ENCODE measurements at regions not wholly inside any gene's neighbourhood (a gene's known extent, or its start where the extent isn't known, plus 50 kb on each side); places are given as distances from the start of the nearest gene placed in this dataset.
A peak's percentile ranks its signal among the peaks of the same experiment; 100 is the strongest.

- Histone ChIP-seq H2BK120ac (ENCODE audit: low read depth, low read length) (no peak overlapping the region), H3K4me3 (ENCODE audit: insufficient read depth in 1 of 2, low read depth in 1 of 2, low read length in 2 of 2) (no peak overlapping the region), H3K27me3 (ENCODE audit: control insufficient read depth in 1 of 2, insufficient read depth in 1 of 2, low read length in 2 of 2) (no peaks in the 10 kb centered on the region), H3K79me1 (replicated peaks; ENCODE audit: low read length, poor library complexity, severe bottlenecking) (peaks cover 43% of the 10 kb centered on the region), H3K9me3 (ENCODE audit: control insufficient read depth, low read length) (no peaks in the 10 kb centered on the region), H2BK12ac (ENCODE audit: low read length in 2 of 2) (peak overlapping the region; percentile 60 to 61), H2AFZ (ENCODE audit: low read depth, low read length) (no peak overlapping the region), H3K18ac (ENCODE audit: low read depth in 1 of 2, low read length in 2 of 2) (peak overlapping the region; percentile 56 to 58), H3K27ac (ENCODE audit: low read length, poor library complexity, severe bottlenecking) (no peak overlapping the region), H3K36me3 (ENCODE audit: control insufficient read depth in 1 of 2, insufficient read depth in 2 of 2, low read depth in 1 of 2, low read length in 2 of 2) (peaks cover 34 to 62% of the 10 kb centered on the region in 2 experiments), H3K4me1 (ENCODE audit: control insufficient read depth, insufficient read depth, low read depth, low read length) (peaks cover 18% of the 10 kb centered on the region), H3K4ac (ENCODE audit: low read depth in 1 of 2, low read length in 2 of 2) (peak overlapping the region in 1 of 2 experiments; percentile 77), H3K9ac (ENCODE audit: low read length) (no peak overlapping the region), H2AK5ac (ENCODE audit: low read length, severe bottlenecking) (no peak overlapping the region), H3K4me2 (ENCODE audit: low read length, poor library complexity, severe bottlenecking) (no peak overlapping the region), H4K91ac (ENCODE audit: low read length) (no peak overlapping the region), H2BK5ac (ENCODE audit: low read depth, low read length, poor library complexity, severe bottlenecking) (no peak overlapping the region), H3K23ac (ENCODE audit: low read length in 2 of 2) (peak overlapping the region in 1 of 2 experiments; percentile 36), H4K8ac (ENCODE audit: low read length) (no peak overlapping the region), H3K14ac (ENCODE audit: low read length in 2 of 2) (peak overlapping the region in 1 of 2 experiments; percentile 55), H2BK15ac (ENCODE audit: low read depth, poor library complexity, severe bottlenecking) (no peak overlapping the region)
- no peak for DNase-seq
- 94% methylated on average over 4 of the region's 5 CpGs for WGBS
These were observed 93.5 kb downstream of the NAV1 start for GRCh38 chr1:201632364-201632952.

- H3K27me3 ChIP-seq (ENCODE audit: control insufficient read depth in 1 of 2, insufficient read depth in 1 of 2, low read length in 2 of 2) = no peaks in the 10 kb centered on the region
- peak overlapping the region in 1 of 2 experiments; percentile 75 for H2BK12ac ChIP-seq (ENCODE audit: low read length in 2 of 2)
- 97% methylated on average over 2 of the region's 2 CpGs for WGBS
- H2AFZ ChIP-seq (ENCODE audit: low read depth, low read length) = no peak overlapping the region
- H4K8ac ChIP-seq (ENCODE audit: low read length) = no peak overlapping the region
- H2AK5ac ChIP-seq (ENCODE audit: low read length, severe bottlenecking) = peak overlapping the region; percentile 12
- no peak overlapping the region for H3K4me2 ChIP-seq (ENCODE audit: low read length, poor library complexity, severe bottlenecking)
- peak overlapping the region in 1 of 2 experiments; percentile 30 for H3K4ac ChIP-seq (ENCODE audit: low read depth in 1 of 2, low read length in 2 of 2)
- H3K9ac ChIP-seq (ENCODE audit: low read length) = peak overlapping the region; percentile 1
- H2BK5ac ChIP-seq (ENCODE audit: low read depth, low read length, poor library complexity, severe bottlenecking) = no peak overlapping the region
- peaks cover 20% of the 10 kb centered on the region for H3K4me1 ChIP-seq (ENCODE audit: control insufficient read depth, insufficient read depth, low read depth, low read length)
- peak overlapping the region in 1 of 2 experiments; percentile 41 for H3K23ac ChIP-seq (ENCODE audit: low read length in 2 of 2)
- no peak overlapping the region for H2BK15ac ChIP-seq (ENCODE audit: low read depth, poor library complexity, severe bottlenecking)
- H2BK120ac ChIP-seq (ENCODE audit: low read depth, low read length) = no peak overlapping the region
- H3K36me3 ChIP-seq (ENCODE audit: control insufficient read depth in 1 of 2, insufficient read depth in 2 of 2, low read depth in 1 of 2, low read length in 2 of 2) = peaks cover 37 to 62% of the 10 kb centered on the region in 2 experiments
- H3K18ac ChIP-seq (ENCODE audit: low read depth in 1 of 2, low read length in 2 of 2) = peak overlapping the region; percentile 54 to 84
- H3K14ac ChIP-seq (ENCODE audit: low read length in 2 of 2) = peak overlapping the region in 1 of 2 experiments; percentile 35
- H3K9me3 ChIP-seq (ENCODE audit: control insufficient read depth, low read length) = no peaks in the 10 kb centered on the region
- H3K4me3 ChIP-seq (ENCODE audit: insufficient read depth in 1 of 2, low read depth in 1 of 2, low read length in 2 of 2) = no peak overlapping the region
- H4K91ac ChIP-seq (ENCODE audit: low read length) = peak overlapping the region; percentile 14
- no peak overlapping the region for H3K27ac ChIP-seq (ENCODE audit: low read length, poor library complexity, severe bottlenecking)
- DNase-seq = no peak
- peaks cover 46% of the 10 kb centered on the region for H3K79me1 ChIP-seq (replicated peaks; ENCODE audit: low read length, poor library complexity, severe bottlenecking)
These were observed 94.4 kb downstream of the NAV1 start for GRCh38 chr1:201633297-201633696.

GRCh38 chr1:201633811-201634210 lies 94.9 kb downstream of the NAV1 start:
- peak; percentile 48 for DNase-seq
- Histone ChIP-seq H2AK5ac (ENCODE audit: low read length, severe bottlenecking) (no peak overlapping the region), H3K4ac (ENCODE audit: low read depth in 1 of 2, low read length in 2 of 2) (peak overlapping the region in 1 of 2 experiments; percentile 18), H2AFZ (ENCODE audit: low read depth, low read length) (no peak overlapping the region), H3K27me3 (ENCODE audit: control insufficient read depth in 1 of 2, insufficient read depth in 1 of 2, low read length in 2 of 2) (no peaks in the 10 kb centered on the region), H3K9ac (ENCODE audit: low read length) (peak overlapping the region; percentile 1), H3K4me3 (ENCODE audit: insufficient read depth in 1 of 2, low read depth in 1 of 2, low read length in 2 of 2) (no peak overlapping the region), H2BK5ac (ENCODE audit: low read depth, low read length, poor library complexity, severe bottlenecking) (no peak overlapping the region), H2BK15ac (ENCODE audit: low read depth, poor library complexity, severe bottlenecking) (no peak overlapping the region), H4K91ac (ENCODE audit: low read length) (no peak overlapping the region), H3K36me3 (ENCODE audit: control insufficient read depth in 1 of 2, insufficient read depth in 2 of 2, low read depth in 1 of 2, low read length in 2 of 2) (peaks cover 32 to 58% of the 10 kb centered on the region in 2 experiments), H3K9me3 (ENCODE audit: control insufficient read depth, low read length) (no peaks in the 10 kb centered on the region), H3K23ac (ENCODE audit: low read length in 2 of 2) (no peak overlapping the region), H3K27ac (ENCODE audit: low read length, poor library complexity, severe bottlenecking) (no peak overlapping the region), H3K4me1 (ENCODE audit: control insufficient read depth, insufficient read depth, low read depth, low read length) (peaks cover 18% of the 10 kb centered on the region), H3K14ac (ENCODE audit: low read length in 2 of 2) (no peak overlapping the region), H3K79me1 (replicated peaks; ENCODE audit: low read length, poor library complexity, severe bottlenecking) (peaks cover 41% of the 10 kb centered on the region), H4K8ac (ENCODE audit: low read length) (no peak overlapping the region), H3K4me2 (ENCODE audit: low read length, poor library complexity, severe bottlenecking) (no peak overlapping the region), H2BK12ac (ENCODE audit: low read length in 2 of 2) (peak overlapping the region in 1 of 2 experiments; percentile 75), H3K18ac (ENCODE audit: low read depth in 1 of 2, low read length in 2 of 2) (peak overlapping the region; percentile 12 to 84), H2BK120ac (ENCODE audit: low read depth, low read length) (no peak overlapping the region)
- 65% methylated on average over 5 of the region's 5 CpGs for WGBS

- 42% methylated on average over 2 of the region's 2 CpGs for WGBS
These were observed 95.3 kb downstream of the NAV1 start for GRCh38 chr1:201634261-201634660.

More at GRCh38 chr1:201634261-201634660, 95.3 kb downstream of the NAV1 start:
- no peak overlapping the region for H2AK5ac ChIP-seq (ENCODE audit: low read length, severe bottlenecking)
- H3K14ac ChIP-seq (ENCODE audit: low read length in 2 of 2) = no peak overlapping the region
- H4K8ac ChIP-seq (ENCODE audit: low read length) = no peak overlapping the region
- H3K4me2 ChIP-seq (ENCODE audit: low read length, poor library complexity, severe bottlenecking) = no peak overlapping the region
- DNase-seq = peak; percentile 81
- H3K36me3 ChIP-seq (ENCODE audit: control insufficient read depth in 1 of 2, insufficient read depth in 2 of 2, low read depth in 1 of 2, low read length in 2 of 2) = peaks cover 31 to 54% of the 10 kb centered on the region in 2 experiments
- H3K4me1 ChIP-seq (ENCODE audit: control insufficient read depth, insufficient read depth, low read depth, low read length) = peaks cover 18% of the 10 kb centered on the region
- H2BK15ac ChIP-seq (ENCODE audit: low read depth, poor library complexity, severe bottlenecking) = no peak overlapping the region
- H3K23ac ChIP-seq (ENCODE audit: low read length in 2 of 2) = no peak overlapping the region
- peaks cover 39% of the 10 kb centered on the region for H3K79me1 ChIP-seq (replicated peaks; ENCODE audit: low read length, poor library complexity, severe bottlenecking)
- H3K27me3 ChIP-seq (ENCODE audit: control insufficient read depth in 1 of 2, insufficient read depth in 1 of 2, low read length in 2 of 2) = no peaks in the 10 kb centered on the region
- H3K27ac ChIP-seq (ENCODE audit: low read length, poor library complexity, severe bottlenecking) = no peak overlapping the region
- peak overlapping the region; percentile 53 for H4K91ac ChIP-seq (ENCODE audit: low read length)
- H2BK120ac ChIP-seq (ENCODE audit: low read depth, low read length) = no peak overlapping the region
- no peak overlapping the region for H2BK12ac ChIP-seq (ENCODE audit: low read length in 2 of 2)
- H2BK5ac ChIP-seq (ENCODE audit: low read depth, low read length, poor library complexity, severe bottlenecking) = no peak overlapping the region
- H2AFZ ChIP-seq (ENCODE audit: low read depth, low read length) = no peak overlapping the region
- H3K9ac ChIP-seq (ENCODE audit: low read length) = peak overlapping the region; percentile 1
- H3K9me3 ChIP-seq (ENCODE audit: control insufficient read depth, low read length) = no peaks in the 10 kb centered on the region
- H3K18ac ChIP-seq (ENCODE audit: low read depth in 1 of 2, low read length in 2 of 2) = peak overlapping the region in 1 of 2 experiments; percentile 78
- peak overlapping the region; percentile 42 for H3K4ac ChIP-seq (ENCODE audit: low read depth in 1 of 2, low read length in 2 of 2)
- no peak overlapping the region for H3K4me3 ChIP-seq (ENCODE audit: insufficient read depth in 1 of 2, low read depth in 1 of 2, low read length in 2 of 2)

All from mesenchymal stem cell (in vitro differentiated cells and primary cell).